WTC11 (cell line): ENCODE measurements at regions not wholly inside any gene's neighbourhood (a gene's known extent, or its start where the extent isn't known, plus 50 kb on each side); places are given as distances from the start of the nearest gene placed in this dataset.

Source experiments
- ATF3 ChIP-seq: sonication (generic); formaldehyde crosslinking; conservative IDR thresholded peaks from 2 replicates; pipeline ENCODE4 v1.8.1; 2022; ENCODE audit warnings: mild to moderate bottlenecking, missing genetic modification reagents
- CBFB ChIP-seq: sonication (generic); formaldehyde crosslinking; IDR thresholded peaks from 2 replicates; pipeline ENCODE4 v1.8.1; 2022; ENCODE audit warnings: mild to moderate bottlenecking, low read depth, missing genetic modification reagents
- CREB1 ChIP-seq: sonication (generic); formaldehyde crosslinking; IDR thresholded peaks from 2 replicates; pipeline ENCODE4 v1.8.0; 2023; ENCODE audit warnings: mild to moderate bottlenecking, missing genetic modification reagents
- CTCF ChIP-seq: fragments of 200-600 bp; IDR thresholded peaks from 2 replicates; pipeline ENCODE4 v1.8.0; 2022; ENCODE audit warnings: antibody characterized with exemption
- FOXP1 ChIP-seq: sonication (generic); formaldehyde crosslinking; IDR thresholded peaks from 2 replicates; pipeline ENCODE4 v1.8.0; 2022; ENCODE audit warnings: missing genetic modification reagents, mild to moderate bottlenecking, moderate library complexity, borderline replicate concordance
- JAZF1 ChIP-seq: fragments of 250-450 bp; sonication (Bioruptor Pico); IDR thresholded peaks from 2 replicates; pipeline ENCODE4 v1.9.0; 2021; ENCODE audit warnings: moderate library complexity, mild to moderate bottlenecking, inconsistent platforms
- NR2C2 ChIP-seq: sonication (generic); formaldehyde crosslinking; IDR thresholded peaks from 2 replicates; pipeline ENCODE4 v1.8.0; 2022; ENCODE audit warnings: mild to moderate bottlenecking, missing genetic modification reagents
- ZNF232 ChIP-seq: sonication (generic); formaldehyde crosslinking; IDR thresholded peaks from 2 replicates; pipeline ENCODE4 v1.8.0; 2022; ENCODE audit warnings: mild to moderate bottlenecking, missing genetic modification reagents
- ZNF281 ChIP-seq: sonication (generic); formaldehyde crosslinking; IDR thresholded peaks from 2 replicates; pipeline ENCODE4 v1.8.0; 2023; ENCODE audit warnings: mild to moderate bottlenecking, missing genetic modification reagents
- ZNF396 ChIP-seq: fragments of 250-450 bp; sonication (Bioruptor Pico); IDR thresholded peaks from 2 replicates; pipeline ENCODE4 v1.8.0; 2021; ENCODE audit warnings: mild to moderate bottlenecking, moderate library complexity, borderline replicate concordance
- ZSCAN18 ChIP-seq: fragments of 250-450 bp; sonication (Bioruptor Pico); IDR thresholded peaks from 2 replicates; pipeline ENCODE4 v2.1.2; 2022; ENCODE audit warnings: mild to moderate bottlenecking, moderate library complexity
- TF ChIP-seq, protein P1 (sequence below): sonication (generic); formaldehyde crosslinking; IDR thresholded peaks from 2 replicates; pipeline ENCODE4 v1.8.1; 2023; ENCODE audit warnings: mild to moderate bottlenecking, missing genetic modification reagents, borderline replicate concordance
- TF ChIP-seq, protein P2 (sequence below): sonication (generic); formaldehyde crosslinking; IDR thresholded peaks from 2 replicates; pipeline ENCODE4 v1.8.1; 2022; ENCODE audit warnings: low read depth, missing genetic modification reagents, borderline replicate concordance
- TF ChIP-seq, protein P3 (sequence below): sonication (generic); formaldehyde crosslinking; IDR thresholded peaks from 2 replicates; pipeline ENCODE4 v1.8.0; 2022; ENCODE audit warnings: mild to moderate bottlenecking, missing genetic modification reagents

GRCh38 chr3:147915057-147915456 is 505.9 kb downstream of the ZIC1 start:
- TF ChIP-seq, protein P1, sequence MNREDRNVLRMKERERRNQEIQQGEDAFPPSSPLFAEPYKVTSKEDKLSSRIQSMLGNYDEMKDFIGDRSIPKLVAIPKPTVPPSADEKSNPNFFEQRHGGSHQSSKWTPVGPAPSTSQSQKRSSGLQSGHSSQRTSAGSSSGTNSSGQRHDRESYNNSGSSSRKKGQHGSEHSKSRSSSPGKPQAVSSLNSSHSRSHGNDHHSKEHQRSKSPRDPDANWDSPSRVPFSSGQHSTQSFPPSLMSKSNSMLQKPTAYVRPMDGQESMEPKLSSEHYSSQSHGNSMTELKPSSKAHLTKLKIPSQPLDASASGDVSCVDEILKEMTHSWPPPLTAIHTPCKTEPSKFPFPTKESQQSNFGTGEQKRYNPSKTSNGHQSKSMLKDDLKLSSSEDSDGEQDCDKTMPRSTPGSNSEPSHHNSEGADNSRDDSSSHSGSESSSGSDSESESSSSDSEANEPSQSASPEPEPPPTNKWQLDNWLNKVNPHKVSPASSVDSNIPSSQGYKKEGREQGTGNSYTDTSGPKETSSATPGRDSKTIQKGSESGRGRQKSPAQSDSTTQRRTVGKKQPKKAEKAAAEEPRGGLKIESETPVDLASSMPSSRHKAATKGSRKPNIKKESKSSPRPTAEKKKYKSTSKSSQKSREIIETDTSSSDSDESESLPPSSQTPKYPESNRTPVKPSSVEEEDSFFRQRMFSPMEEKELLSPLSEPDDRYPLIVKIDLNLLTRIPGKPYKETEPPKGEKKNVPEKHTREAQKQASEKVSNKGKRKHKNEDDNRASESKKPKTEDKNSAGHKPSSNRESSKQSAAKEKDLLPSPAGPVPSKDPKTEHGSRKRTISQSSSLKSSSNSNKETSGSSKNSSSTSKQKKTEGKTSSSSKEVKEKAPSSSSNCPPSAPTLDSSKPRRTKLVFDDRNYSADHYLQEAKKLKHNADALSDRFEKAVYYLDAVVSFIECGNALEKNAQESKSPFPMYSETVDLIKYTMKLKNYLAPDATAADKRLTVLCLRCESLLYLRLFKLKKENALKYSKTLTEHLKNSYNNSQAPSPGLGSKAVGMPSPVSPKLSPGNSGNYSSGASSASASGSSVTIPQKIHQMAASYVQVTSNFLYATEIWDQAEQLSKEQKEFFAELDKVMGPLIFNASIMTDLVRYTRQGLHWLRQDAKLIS (CRISPR knock-in tag) = no peak
- no peak for TF ChIP-seq CREB1
- TF ChIP-seq ZNF281 (CRISPR knock-in tag) = no peak
- no peak for TF ChIP-seq ZSCAN18
- TF ChIP-seq CTCF = no peak
- TF ChIP-seq, protein P2, sequence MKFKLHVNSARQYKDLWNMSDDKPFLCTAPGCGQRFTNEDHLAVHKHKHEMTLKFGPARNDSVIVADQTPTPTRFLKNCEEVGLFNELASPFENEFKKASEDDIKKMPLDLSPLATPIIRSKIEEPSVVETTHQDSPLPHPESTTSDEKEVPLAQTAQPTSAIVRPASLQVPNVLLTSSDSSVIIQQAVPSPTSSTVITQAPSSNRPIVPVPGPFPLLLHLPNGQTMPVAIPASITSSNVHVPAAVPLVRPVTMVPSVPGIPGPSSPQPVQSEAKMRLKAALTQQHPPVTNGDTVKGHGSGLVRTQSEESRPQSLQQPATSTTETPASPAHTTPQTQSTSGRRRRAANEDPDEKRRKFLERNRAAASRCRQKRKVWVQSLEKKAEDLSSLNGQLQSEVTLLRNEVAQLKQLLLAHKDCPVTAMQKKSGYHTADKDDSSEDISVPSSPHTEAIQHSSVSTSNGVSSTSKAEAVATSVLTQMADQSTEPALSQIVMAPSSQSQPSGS (CRISPR knock-in tag) = no peak
- no peak for TF ChIP-seq FOXP1 (CRISPR knock-in tag)
- TF ChIP-seq, protein P3, sequence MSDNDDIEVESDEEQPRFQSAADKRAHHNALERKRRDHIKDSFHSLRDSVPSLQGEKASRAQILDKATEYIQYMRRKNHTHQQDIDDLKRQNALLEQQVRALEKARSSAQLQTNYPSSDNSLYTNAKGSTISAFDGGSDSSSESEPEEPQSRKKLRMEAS (CRISPR knock-in tag) = no peak
- TF ChIP-seq ATF3 = no peak
- TF ChIP-seq NR2C2 (CRISPR knock-in tag) = no peak
- TF ChIP-seq ZNF232 (CRISPR knock-in tag) = no peak
- no peak for TF ChIP-seq JAZF1 (CRISPR knock-in tag)
- TF ChIP-seq CBFB = no peak
- no peak for TF ChIP-seq ZNF396 (CRISPR knock-in tag)
